ENCODE measurements at regions not wholly inside any gene's neighbourhood (a gene's known extent, or its start where the extent isn't known, plus 50 kb on each side); places are given as distances from the start of the nearest gene placed in this dataset.
"Not testable (repeated sequence)": the region's sequence is repeated elsewhere in the genome, so short reads cannot be mapped to it uniquely, and the experiment has no call there.

DNA sequence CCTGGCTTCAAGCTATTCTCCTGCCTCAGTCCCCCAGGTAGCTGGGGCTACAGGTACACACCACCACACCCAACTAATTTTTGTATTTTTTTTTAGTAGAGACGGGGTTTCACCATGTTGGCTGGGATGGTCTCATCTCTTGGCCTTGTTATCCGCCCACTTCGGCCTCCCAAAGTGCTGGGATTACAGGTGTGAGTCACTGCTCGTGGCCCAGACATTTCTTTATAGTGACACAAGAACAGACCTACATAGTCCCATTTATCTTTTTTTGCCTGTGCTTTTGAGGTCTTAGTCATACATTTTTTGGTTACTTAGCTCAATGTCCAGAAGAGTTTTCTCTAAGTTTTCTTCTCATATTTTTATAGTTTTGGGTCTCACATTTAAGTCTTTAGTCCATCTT is 247.4 kb downstream of the SYT10 start:
- DNase-seq (ENCODE audit: low read depth, low spot score), result no peak

DNA sequence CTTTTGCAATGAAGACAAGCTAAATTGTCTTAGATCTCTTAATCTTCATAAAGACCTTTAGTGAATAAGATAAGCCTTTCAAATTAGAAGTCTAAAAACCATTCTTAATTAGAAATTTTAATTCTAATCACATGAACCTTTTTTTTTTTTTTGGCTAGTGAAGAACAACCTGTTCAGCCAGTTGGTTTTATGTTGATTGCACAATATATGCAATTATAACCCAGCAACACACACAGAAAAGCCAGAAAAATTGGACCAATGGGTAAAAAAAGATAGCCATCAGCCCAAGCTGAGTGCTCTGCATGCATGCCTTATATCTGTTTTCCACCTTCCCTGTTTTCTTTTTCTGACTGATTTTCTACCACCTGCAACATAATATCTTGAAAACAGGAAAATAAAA is 252.2 kb downstream of the SYT10 start:
- no peak for DNase-seq (ENCODE audit: low read depth, low spot score)

- no peak for DNase-seq (ENCODE audit: low read depth, low spot score)
Observed at GRCh38 chr12:33184161-33184560, 255.5 kb downstream of the SYT10 start.

DNA sequence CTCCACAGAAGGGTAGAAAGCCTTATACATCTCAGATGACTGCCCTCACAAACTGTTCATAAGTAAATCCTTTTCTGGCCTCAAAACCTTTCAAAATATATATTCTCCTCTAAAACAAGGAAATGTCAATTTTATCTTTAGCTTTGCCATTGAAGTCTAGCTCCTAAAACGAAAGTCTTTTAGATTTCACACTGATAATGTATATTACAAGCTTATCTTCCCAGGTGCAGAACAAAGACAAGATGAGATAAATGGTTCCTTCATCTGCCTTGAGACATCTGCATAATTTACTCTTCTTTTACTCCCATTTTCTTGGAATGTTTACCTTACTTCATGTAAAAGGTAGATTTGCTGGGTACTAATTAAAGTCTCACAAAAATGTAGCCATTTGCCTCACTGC is 257.1 kb downstream of the SYT10 start:
- no peak for DNase-seq (ENCODE audit: low read depth, low spot score)

GRCh38 chr12:33180918-33181317 is 258.7 kb downstream of the SYT10 start:
- DNase-seq (ENCODE audit: low read depth, low spot score), result no peak

- DNase-seq (ENCODE audit: low read depth, low spot score), result not testable (repeated sequence)
Observed at GRCh38 chr12:33166260-33166659, 269.7 kb upstream of the PKP2 start.

- DNase-seq (ENCODE audit: low read depth, low spot score), result no peak
Observed at GRCh38 chr12:33156042-33156441, 259.5 kb upstream of the PKP2 start.

- not testable (repeated sequence) for DNase-seq (ENCODE audit: low read depth, low spot score)
Observed at GRCh38 chr12:33147292-33147691, 250.7 kb upstream of the PKP2 start.

GRCh38 chr12:33129500-33129899 is 232.9 kb upstream of the PKP2 start:
- DNase-seq (ENCODE audit: low read depth, low spot score), result no peak

DNA sequence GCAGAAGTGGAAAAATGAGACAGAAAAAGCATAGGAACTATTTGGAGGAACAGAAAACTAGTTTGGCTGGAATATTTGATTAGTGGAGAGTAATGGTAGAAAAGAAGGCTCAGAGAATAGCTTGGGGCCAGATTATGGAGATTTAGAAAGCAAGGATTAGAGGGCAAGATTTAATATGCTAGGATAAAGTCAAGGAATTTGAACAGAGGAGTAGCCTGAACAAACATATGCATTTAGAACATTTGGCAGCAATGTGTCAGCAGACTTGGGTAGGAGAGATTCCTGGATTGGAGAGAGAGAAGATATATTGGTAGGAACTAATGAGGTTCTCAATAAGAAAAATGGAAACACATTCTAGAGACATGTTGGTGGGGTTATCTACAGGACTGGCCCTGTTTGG is 229.2 kb upstream of the PKP2 start:
- no peak for DNase-seq (ENCODE audit: low read depth, low spot score)

- DNase-seq (ENCODE audit: low read depth, low spot score), result peak; percentile 13
Observed at GRCh38 chr12:33116284-33116683, 219.7 kb upstream of the PKP2 start.

DNA sequence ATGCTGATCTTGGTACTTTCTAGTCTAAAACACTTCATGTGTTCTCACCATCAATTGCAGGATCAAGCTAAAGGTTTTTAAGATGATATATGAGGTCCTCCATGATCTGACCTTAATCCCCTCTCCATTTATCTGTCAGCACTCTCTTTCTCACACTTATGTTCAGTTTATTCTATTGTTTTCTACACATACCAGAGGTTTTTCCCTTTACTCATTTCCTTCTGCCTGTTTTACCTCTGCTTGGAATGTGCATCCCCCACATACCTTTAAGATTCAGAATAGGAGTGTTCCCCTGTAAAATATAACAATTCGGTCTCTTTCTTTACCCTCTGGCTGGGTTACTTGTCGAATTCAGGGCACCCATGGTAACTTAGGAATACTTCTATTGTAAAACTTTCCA is 219.1 kb upstream of the PKP2 start:
- no peak for DNase-seq (ENCODE audit: low read depth, low spot score)

- peak; percentile 6 for DNase-seq (ENCODE audit: low read depth, low spot score)
Observed at GRCh38 chr12:33111850-33112249, 215.3 kb upstream of the PKP2 start.

DNA sequence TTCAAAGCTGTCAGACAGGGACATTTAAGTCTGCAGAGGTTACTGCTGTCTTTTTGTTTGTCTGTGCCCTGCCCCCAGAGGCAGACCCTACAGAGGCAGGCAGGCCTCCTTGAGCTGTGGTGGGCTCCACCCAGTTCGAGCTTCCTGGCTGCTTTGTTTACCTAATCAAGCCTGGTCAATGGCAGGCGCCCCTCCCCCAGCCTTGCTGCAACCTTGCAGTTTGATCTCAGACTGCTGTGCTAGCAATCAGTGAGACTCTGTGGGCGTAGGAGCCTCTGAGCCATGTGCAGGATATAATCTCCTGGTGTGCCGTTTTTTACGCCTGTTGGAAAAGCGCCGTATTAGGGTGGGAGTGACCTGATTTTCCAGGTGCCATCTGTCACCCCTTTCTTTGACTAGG is 211.2 kb upstream of the PKP2 start:
- DNase-seq (ENCODE audit: low read depth, low spot score), result not testable (repeated sequence)

GRCh38 chr12:33093534-33093933 is 197.0 kb upstream of the PKP2 start:
- DNase-seq (ENCODE audit: low read depth, low spot score), result no peak

DNA sequence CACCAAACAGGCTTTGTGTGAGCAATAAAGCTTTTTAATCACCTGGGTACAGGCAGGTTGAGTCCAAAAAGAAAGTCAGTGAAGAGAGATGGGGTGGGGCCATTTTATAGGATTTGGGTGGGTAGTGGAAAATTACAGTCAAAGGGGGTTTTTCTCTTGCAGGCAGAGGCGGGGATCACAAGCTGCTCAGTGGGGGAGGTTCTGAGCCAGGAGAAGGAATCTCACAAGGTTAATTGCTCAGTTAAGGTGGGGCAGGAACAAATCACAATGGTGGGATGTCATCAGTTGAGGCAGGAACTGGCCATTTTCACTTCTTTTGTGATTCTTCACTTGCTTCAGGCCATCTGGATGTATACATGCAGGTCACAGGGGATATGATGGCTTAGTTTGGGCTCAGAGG is 191.3 kb upstream of the PKP2 start:
- not testable (repeated sequence) for DNase-seq (ENCODE audit: low read depth, low spot score)

DNA sequence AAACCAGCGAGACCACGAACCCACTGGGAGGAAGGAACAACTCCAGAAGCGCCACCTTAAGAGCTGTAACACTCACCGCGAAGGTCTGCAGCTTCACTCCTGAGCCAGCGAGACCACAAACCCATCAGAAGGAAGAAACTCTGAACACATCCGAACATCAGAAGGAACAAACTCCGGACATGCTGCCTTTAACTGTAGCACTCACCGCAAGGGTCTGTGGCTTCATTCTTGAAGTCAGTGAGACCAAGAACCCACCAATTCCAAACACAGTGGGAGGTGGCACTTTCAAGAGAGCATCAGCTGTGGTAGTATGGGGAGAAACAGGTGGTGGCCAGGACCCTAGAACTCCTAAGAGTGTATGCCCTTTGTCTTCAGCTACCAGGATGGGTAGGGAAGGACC is 179.8 kb upstream of the PKP2 start:
- DNase-seq (ENCODE audit: low read depth, low spot score), result not testable (repeated sequence)

- not testable (repeated sequence) for DNase-seq (ENCODE audit: low read depth, low spot score)
Observed at GRCh38 chr12:33075130-33075766, 178.7 kb upstream of the PKP2 start.

- no peak for DNase-seq (ENCODE audit: low read depth, low spot score)
Observed at GRCh38 chr12:33061844-33062243, 165.3 kb upstream of the PKP2 start.

GRCh38 chr12:33054371-33054770 is 157.8 kb upstream of the PKP2 start:
- no peak for DNase-seq (ENCODE audit: low read depth, low spot score)

- no peak for DNase-seq (ENCODE audit: low read depth, low spot score)
Observed at GRCh38 chr12:33052141-33053051, 155.8 kb upstream of the PKP2 start.

- no peak for DNase-seq (ENCODE audit: low read depth, low spot score)
Observed at GRCh38 chr12:33047666-33048065, 151.1 kb upstream of the PKP2 start.

- no peak for DNase-seq (ENCODE audit: low read depth, low spot score)
Observed at GRCh38 chr12:33044447-33044846, 147.9 kb upstream of the PKP2 start.
